ENCODE measurements at regions not wholly inside any gene's neighbourhood (a gene's known extent, or its start where the extent isn't known, plus 50 kb on each side); places are given as distances from the start of the nearest gene placed in this dataset.

DNA sequence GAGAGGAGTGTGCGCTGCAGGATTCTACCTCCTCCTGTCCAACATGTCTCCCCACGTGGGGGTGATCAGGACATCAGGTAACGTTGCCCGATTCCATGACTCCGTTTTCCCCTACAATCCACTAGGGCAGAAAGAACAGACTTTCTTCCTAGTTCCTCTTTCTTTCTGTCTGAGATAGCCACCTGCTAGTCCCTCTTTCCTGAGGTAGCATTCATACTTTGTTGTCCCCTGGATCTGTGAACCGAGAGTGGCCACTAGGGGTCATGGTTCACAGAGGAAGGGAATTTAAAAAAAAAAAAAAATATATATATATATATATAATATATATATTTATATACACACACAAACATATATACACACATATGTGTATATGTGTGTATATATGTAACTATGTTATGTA lies 210.0 kb upstream of the ZNF521 start:
- Histone ChIP-seq H3K27ac (ENCODE audit: low read depth in 2 of 2, low read length in 2 of 2) (no peak overlapping the region), H3K9me3 (ENCODE audit: control insufficient read depth in 2 of 2, low read length in 2 of 2) (no peaks in the 10 kb centered on the region), H3K4me1 (ENCODE audit: control insufficient read depth in 2 of 2, insufficient read depth in 2 of 2, low read length in 2 of 2) (no peaks in the 10 kb centered on the region), H3K4me3 (ENCODE audit: low read length in 2 of 2) (no peak overlapping the region), H3K9ac (ENCODE audit: low read depth in 1 of 2, low read length in 2 of 2) (no peak overlapping the region), H3K27me3 (ENCODE audit: control insufficient read depth in 2 of 2, insufficient read depth in 2 of 2, low read length in 2 of 2) (no peaks in the 10 kb centered on the region), H3K36me3 (ENCODE audit: control insufficient read depth in 2 of 2, insufficient read depth in 2 of 2, low read length in 2 of 2) (no peaks in the 10 kb centered on the region)

DNA sequence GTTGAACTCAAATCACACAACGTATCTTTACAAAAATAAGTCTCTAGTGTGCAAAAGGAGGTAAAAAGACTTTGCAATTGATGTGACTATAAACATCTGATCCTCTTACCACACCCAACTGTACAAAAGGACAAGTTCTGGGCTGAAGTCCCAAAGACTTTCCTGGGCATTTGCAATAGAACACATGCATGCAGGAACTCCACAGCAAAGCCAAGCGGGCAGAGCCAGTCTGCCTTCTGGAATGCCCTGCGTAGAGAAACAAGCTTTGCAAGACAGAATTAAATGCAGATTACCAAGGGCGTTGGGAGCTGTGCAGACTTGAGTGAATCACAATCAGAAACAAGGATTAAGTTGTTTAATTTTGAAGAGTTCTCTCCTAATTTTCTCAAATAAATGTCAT lies 208.4 kb upstream of the ZNF521 start:
- H3K27ac ChIP-seq (ENCODE audit: low read depth in 2 of 2, low read length in 2 of 2), result no peak overlapping the region
- H3K4me1 ChIP-seq (ENCODE audit: control insufficient read depth in 2 of 2, insufficient read depth in 2 of 2, low read length in 2 of 2), result no peaks in the 10 kb centered on the region
- no peaks in the 10 kb centered on the region for H3K27me3 ChIP-seq (ENCODE audit: control insufficient read depth in 2 of 2, insufficient read depth in 2 of 2, low read length in 2 of 2)
- no peak overlapping the region for H3K9ac ChIP-seq (ENCODE audit: low read depth in 1 of 2, low read length in 2 of 2)
- no peaks in the 10 kb centered on the region for H3K36me3 ChIP-seq (ENCODE audit: control insufficient read depth in 2 of 2, insufficient read depth in 2 of 2, low read length in 2 of 2)
- H3K4me3 ChIP-seq (ENCODE audit: low read length in 2 of 2), result no peak overlapping the region
- no peaks in the 10 kb centered on the region for H3K9me3 ChIP-seq (ENCODE audit: control insufficient read depth in 2 of 2, low read length in 2 of 2)

DNA sequence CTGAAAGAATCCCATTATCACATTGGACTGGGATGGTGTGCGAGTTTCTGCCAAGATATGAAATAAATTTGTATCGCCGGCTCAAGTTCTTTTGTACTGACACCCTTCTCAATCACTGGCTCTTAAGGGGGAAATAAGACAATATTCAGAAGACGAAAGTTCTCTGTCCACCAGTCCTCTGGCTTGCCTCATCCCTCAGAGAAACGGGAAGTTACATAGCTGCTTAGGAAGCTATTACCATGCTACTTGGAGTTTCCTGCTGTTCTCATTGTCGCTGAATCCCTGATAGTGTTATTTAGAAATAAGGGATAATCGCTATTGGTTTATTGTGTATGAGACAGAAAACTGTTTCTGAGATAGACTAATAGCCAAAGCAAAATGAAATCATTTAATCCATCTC lies 205.0 kb upstream of the ZNF521 start:
- Histone ChIP-seq H3K4me1 (ENCODE audit: control insufficient read depth in 2 of 2, insufficient read depth in 2 of 2, low read length in 2 of 2) (no peaks in the 10 kb centered on the region), H3K36me3 (ENCODE audit: control insufficient read depth in 2 of 2, insufficient read depth in 2 of 2, low read length in 2 of 2) (no peaks in the 10 kb centered on the region), H3K27me3 (ENCODE audit: control insufficient read depth in 2 of 2, insufficient read depth in 2 of 2, low read length in 2 of 2) (no peaks in the 10 kb centered on the region), H3K9me3 (ENCODE audit: control insufficient read depth in 2 of 2, low read length in 2 of 2) (no peaks in the 10 kb centered on the region), H3K27ac (ENCODE audit: low read depth in 2 of 2, low read length in 2 of 2) (no peak overlapping the region), H3K9ac (ENCODE audit: low read depth in 1 of 2, low read length in 2 of 2) (no peak overlapping the region), H3K4me3 (ENCODE audit: low read length in 2 of 2) (no peak overlapping the region)

DNA sequence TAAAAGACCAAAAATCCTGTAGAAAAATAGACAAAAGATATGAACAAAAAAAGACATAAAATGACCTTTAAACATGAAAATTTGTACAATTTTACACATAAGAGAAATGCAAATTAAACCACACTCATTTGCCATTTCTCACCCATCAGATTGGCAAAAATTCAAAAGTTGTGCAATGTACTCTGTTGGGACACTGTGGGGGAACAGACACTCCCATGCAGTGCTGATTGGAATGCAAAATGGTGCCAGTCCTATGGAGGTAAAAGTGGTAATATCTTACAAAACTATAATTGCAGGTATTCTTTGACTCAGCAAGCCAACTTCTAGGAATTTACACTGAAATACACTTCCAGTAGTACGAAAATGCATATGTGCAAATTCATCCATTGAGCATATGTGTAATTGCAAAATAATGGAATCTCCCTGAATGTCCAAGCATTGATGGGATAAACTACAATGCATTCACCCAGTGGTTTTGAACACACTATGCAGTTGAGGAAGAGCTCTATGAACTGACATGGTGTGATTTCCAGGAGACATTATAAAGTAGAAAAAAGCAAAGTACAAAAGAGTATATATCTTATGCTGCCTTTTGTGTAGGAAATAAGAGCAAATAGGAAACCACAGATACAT lies 201.8 kb upstream of the ZNF521 start:
- Histone ChIP-seq H3K4me1 (ENCODE audit: control insufficient read depth in 2 of 2, insufficient read depth in 2 of 2, low read length in 2 of 2) (no peaks in the 10 kb centered on the region), H3K4me3 (ENCODE audit: low read length in 2 of 2) (no peak overlapping the region), H3K9me3 (ENCODE audit: control insufficient read depth in 2 of 2, low read length in 2 of 2) (no peaks in the 10 kb centered on the region), H3K9ac (ENCODE audit: low read depth in 1 of 2, low read length in 2 of 2) (no peak overlapping the region), H3K27ac (ENCODE audit: low read depth in 2 of 2, low read length in 2 of 2) (no peak overlapping the region), H3K36me3 (ENCODE audit: control insufficient read depth in 2 of 2, insufficient read depth in 2 of 2, low read length in 2 of 2) (no peaks in the 10 kb centered on the region), H3K27me3 (ENCODE audit: control insufficient read depth in 2 of 2, insufficient read depth in 2 of 2, low read length in 2 of 2) (no peaks in the 10 kb centered on the region)

DNA sequence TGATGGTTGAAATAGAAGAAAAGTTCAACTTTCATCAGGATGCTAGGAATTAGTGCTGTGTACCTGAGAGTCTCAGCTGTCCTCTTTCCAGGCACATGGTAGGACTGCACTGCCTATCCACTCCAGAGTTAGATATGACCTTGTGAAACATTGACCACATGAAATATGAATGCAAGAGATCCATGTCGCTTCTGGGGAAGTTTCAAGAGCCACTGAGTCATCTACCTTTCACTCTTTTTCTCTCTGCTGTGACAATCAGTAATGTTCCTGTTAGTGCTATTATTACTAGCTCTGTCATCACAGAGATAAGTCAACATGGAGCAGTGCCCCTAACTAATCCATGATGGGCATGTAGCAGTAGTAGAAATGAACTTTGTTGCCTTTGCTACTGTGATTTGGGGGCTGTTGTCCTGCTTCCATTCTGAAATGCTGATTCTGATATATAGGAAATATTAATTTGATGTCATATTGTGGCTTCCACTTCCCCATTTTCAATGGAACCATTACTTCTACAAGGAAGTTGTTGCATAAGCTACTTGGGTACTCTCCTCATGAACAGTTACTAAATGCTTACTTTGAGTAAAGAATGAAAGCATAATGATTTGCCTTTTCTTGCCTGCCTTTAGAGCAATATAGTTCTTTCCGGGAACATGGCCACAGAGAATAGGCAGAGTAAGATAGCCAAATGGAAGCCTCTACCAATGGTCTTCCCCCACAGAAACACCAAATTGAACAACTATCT lies 192.8 kb upstream of the ZNF521 start:
- Histone ChIP-seq H3K36me3 (ENCODE audit: control insufficient read depth in 2 of 2, insufficient read depth in 2 of 2, low read length in 2 of 2) (no peaks in the 10 kb centered on the region), H3K27me3 (ENCODE audit: control insufficient read depth in 2 of 2, insufficient read depth in 2 of 2, low read length in 2 of 2) (peaks cover 0 to 2% of the 10 kb centered on the region in 2 donors), H3K4me3 (ENCODE audit: low read length in 2 of 2) (no peak overlapping the region), H3K27ac (ENCODE audit: low read depth in 2 of 2, low read length in 2 of 2) (no peak overlapping the region), H3K9ac (ENCODE audit: low read depth in 1 of 2, low read length in 2 of 2) (no peak overlapping the region), H3K9me3 (ENCODE audit: control insufficient read depth in 2 of 2, low read length in 2 of 2) (no peaks in the 10 kb centered on the region), H3K4me1 (ENCODE audit: control insufficient read depth in 2 of 2, insufficient read depth in 2 of 2, low read length in 2 of 2) (no peaks in the 10 kb centered on the region)

DNA sequence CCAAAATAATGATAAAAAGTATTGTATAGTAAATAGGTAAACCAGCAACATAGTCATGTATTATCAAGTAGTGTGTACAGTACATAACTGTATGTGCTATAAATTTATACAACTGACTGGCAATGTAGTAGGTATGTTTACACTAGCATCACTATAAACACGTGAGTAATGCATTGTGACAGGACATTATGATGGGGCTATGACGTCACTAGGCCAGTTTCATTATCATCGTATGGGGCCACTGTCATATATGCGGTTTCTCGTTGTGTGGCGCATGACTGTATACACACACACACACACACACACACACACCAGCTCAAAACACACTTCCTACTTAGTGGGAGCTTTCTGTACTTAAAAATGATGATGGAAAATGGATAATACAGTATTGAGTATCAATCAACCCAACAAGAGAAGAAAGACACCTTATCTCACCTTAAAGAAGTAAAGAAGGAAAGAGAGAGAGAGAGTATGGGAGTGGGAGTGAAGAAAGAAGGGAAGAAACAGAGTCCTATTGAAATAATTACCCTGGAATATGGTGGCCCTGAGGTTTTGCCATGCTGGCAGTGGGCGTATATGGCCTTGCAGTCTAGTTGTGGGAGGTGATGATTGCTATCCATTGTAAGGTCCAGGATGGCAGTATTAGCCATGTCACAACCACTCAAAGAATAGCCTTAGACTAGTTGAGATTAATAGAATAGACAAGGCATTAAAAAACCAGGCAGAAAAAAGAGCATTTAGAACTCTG lies 186.4 kb upstream of the ZNF521 start:
- H3K9ac ChIP-seq (ENCODE audit: low read depth in 1 of 2, low read length in 2 of 2), result no peak overlapping the region
- H3K4me3 ChIP-seq (ENCODE audit: low read length in 2 of 2), result no peak overlapping the region
- H3K27ac ChIP-seq (ENCODE audit: low read depth in 2 of 2, low read length in 2 of 2), result no peak overlapping the region
- no peaks in the 10 kb centered on the region for H3K36me3 ChIP-seq (ENCODE audit: control insufficient read depth in 2 of 2, insufficient read depth in 2 of 2, low read length in 2 of 2)
- H3K4me1 ChIP-seq (ENCODE audit: control insufficient read depth in 2 of 2, insufficient read depth in 2 of 2, low read length in 2 of 2), result no peaks in the 10 kb centered on the region
- peaks cover 0 to 2% of the 10 kb centered on the region in 2 donors for H3K27me3 ChIP-seq (ENCODE audit: control insufficient read depth in 2 of 2, insufficient read depth in 2 of 2, low read length in 2 of 2)
- H3K9me3 ChIP-seq (ENCODE audit: control insufficient read depth in 2 of 2, low read length in 2 of 2), result no peaks in the 10 kb centered on the region

DNA sequence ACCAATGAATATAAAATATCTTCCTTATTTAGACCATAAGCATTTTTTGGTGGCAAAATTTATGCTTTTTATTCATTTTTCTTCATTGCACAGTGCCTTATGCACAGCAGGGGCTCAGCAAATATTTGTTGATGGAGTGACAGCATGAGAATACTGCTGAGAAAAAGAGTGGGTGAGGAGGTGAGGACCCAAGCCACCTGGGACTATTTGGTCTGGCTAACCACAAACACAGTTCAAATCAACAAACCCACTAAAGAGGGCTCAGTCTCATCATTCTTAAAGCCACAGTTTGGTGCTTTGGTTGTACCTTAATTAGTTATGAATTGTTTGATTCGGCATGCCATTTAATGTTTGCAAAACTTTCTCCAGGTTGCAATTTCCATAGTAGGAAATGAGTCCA lies 183.5 kb upstream of the ZNF521 start:
- Histone ChIP-seq H3K27ac (ENCODE audit: low read depth in 2 of 2, low read length in 2 of 2) (no peak overlapping the region), H3K9me3 (ENCODE audit: control insufficient read depth in 2 of 2, low read length in 2 of 2) (no peaks in the 10 kb centered on the region), H3K4me3 (ENCODE audit: low read length in 2 of 2) (no peak overlapping the region), H3K4me1 (ENCODE audit: control insufficient read depth in 2 of 2, insufficient read depth in 2 of 2, low read length in 2 of 2) (no peaks in the 10 kb centered on the region), H3K9ac (ENCODE audit: low read depth in 1 of 2, low read length in 2 of 2) (no peak overlapping the region), H3K36me3 (ENCODE audit: control insufficient read depth in 2 of 2, insufficient read depth in 2 of 2, low read length in 2 of 2) (no peaks in the 10 kb centered on the region), H3K27me3 (ENCODE audit: control insufficient read depth in 2 of 2, insufficient read depth in 2 of 2, low read length in 2 of 2) (no peaks in the 10 kb centered on the region)

DNA sequence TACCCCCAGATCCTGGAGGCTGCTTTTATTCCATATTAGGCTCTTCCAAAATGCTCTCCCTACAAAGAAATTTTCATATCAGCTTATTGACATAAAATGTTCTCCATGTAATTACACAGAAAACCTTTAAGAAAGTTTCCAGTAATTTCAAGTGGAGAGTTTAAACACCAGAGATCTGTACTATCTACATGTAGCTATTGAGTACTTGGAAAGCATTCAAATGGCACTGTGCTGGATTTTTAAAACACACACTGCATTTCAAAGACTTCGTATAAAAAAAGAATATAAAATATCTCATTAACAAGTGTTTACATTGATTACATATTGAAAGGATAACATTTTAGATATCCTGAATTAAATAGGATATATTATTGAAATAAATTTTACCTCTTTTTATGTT lies 182.4 kb upstream of the ZNF521 start:
- Histone ChIP-seq H3K4me3 (ENCODE audit: low read length in 2 of 2) (no peak overlapping the region), H3K27ac (ENCODE audit: low read depth in 2 of 2, low read length in 2 of 2) (no peak overlapping the region), H3K4me1 (ENCODE audit: control insufficient read depth in 2 of 2, insufficient read depth in 2 of 2, low read length in 2 of 2) (no peaks in the 10 kb centered on the region), H3K27me3 (ENCODE audit: control insufficient read depth in 2 of 2, insufficient read depth in 2 of 2, low read length in 2 of 2) (no peaks in the 10 kb centered on the region), H3K9me3 (ENCODE audit: control insufficient read depth in 2 of 2, low read length in 2 of 2) (no peaks in the 10 kb centered on the region), H3K9ac (ENCODE audit: low read depth in 1 of 2, low read length in 2 of 2) (no peak overlapping the region), H3K36me3 (ENCODE audit: control insufficient read depth in 2 of 2, insufficient read depth in 2 of 2, low read length in 2 of 2) (no peaks in the 10 kb centered on the region)

DNA sequence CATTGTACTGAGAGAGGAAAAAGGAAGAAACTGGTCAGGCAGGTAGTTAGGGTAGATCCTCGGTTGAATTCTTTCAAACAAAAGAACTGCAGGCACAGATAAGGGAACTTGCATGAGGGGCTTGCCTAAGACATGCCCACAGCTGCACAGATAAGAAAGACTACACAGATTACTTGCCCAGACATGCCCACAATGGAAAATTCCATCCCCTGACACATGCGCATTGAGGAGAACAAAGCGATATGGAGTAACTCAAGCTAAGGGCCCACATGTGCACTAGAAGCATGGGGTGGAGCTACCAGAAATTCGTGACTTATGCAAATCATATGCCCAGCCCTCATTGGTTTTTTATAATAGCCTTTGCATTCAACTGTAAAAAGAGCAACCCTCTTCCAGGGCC lies 181.3 kb upstream of the ZNF521 start:
- Histone ChIP-seq H3K36me3 (ENCODE audit: control insufficient read depth in 2 of 2, insufficient read depth in 2 of 2, low read length in 2 of 2) (no peaks in the 10 kb centered on the region), H3K4me3 (ENCODE audit: low read length in 2 of 2) (no peak overlapping the region), H3K9ac (ENCODE audit: low read depth in 1 of 2, low read length in 2 of 2) (no peak overlapping the region), H3K27ac (ENCODE audit: low read depth in 2 of 2, low read length in 2 of 2) (no peak overlapping the region), H3K27me3 (ENCODE audit: control insufficient read depth in 2 of 2, insufficient read depth in 2 of 2, low read length in 2 of 2) (no peaks in the 10 kb centered on the region), H3K4me1 (ENCODE audit: control insufficient read depth in 2 of 2, insufficient read depth in 2 of 2, low read length in 2 of 2) (no peaks in the 10 kb centered on the region), H3K9me3 (ENCODE audit: control insufficient read depth in 2 of 2, low read length in 2 of 2) (no peaks in the 10 kb centered on the region)

DNA sequence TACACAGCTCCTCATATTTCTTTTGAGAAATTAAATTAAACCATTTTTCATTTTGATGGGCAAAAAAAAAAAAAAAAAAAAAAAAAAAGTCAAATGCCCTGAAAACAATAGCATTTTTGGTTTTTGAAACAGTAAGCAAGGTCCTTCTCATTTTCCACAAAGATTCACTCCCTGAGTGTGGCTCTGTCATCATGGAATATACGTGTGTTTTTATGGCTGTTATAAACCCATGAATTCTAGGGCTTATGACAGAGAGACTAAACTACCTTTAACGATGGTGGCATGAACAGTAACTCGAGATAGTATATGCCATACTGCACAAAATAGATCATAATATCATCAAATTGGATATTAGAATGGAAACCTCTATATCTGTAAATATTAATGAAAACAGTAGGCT lies 179.2 kb upstream of the ZNF521 start:
- Histone ChIP-seq H3K36me3 (ENCODE audit: control insufficient read depth in 2 of 2, insufficient read depth in 2 of 2, low read length in 2 of 2) (no peaks in the 10 kb centered on the region), H3K27ac (ENCODE audit: low read depth in 2 of 2, low read length in 2 of 2) (no peak overlapping the region), H3K27me3 (ENCODE audit: control insufficient read depth in 2 of 2, insufficient read depth in 2 of 2, low read length in 2 of 2) (no peaks in the 10 kb centered on the region), H3K4me3 (ENCODE audit: low read length in 2 of 2) (no peak overlapping the region), H3K9me3 (ENCODE audit: control insufficient read depth in 2 of 2, low read length in 2 of 2) (no peaks in the 10 kb centered on the region), H3K9ac (ENCODE audit: low read depth in 1 of 2, low read length in 2 of 2) (no peak overlapping the region), H3K4me1 (ENCODE audit: control insufficient read depth in 2 of 2, insufficient read depth in 2 of 2, low read length in 2 of 2) (no peaks in the 10 kb centered on the region)
